GM19467 (cell line): ENCODE measurements at regions not wholly inside any gene's neighbourhood (a gene's known extent, or its start where the extent isn't known, plus 50 kb on each side); places are given as distances from the start of the nearest gene placed in this dataset.

ENCODE experiments used
- ATAC-seq: cut with Tn5 transposase; IDR thresholded peaks from one replicate; pipeline ENCODE4 v1.9.1; 2021; ENCODE audit warnings: mild to moderate bottlenecking, moderate library complexity; ENCODE audit not compliant: unreplicated experiment

GRCh38 chr12:92582893-92583292 lies 119.9 kb upstream of the PLEKHG7 start:
- no peak for ATAC-seq

- ATAC-seq = no peak
Observed at GRCh38 chr12:92582475-92582874, 120.3 kb upstream of the PLEKHG7 start.

- no peak for ATAC-seq
Observed at GRCh38 chr12:92581604-92582003, 121.2 kb upstream of the PLEKHG7 start.

GRCh38 chr12:92574911-92575570 lies 127.7 kb upstream of the PLEKHG7 start:
- ATAC-seq = no peak

GRCh38 chr12:92574051-92574783 lies 128.6 kb upstream of the PLEKHG7 start:
- ATAC-seq = no peak

GRCh38 chr12:92573104-92573503 lies 129.7 kb upstream of the PLEKHG7 start:
- no peak for ATAC-seq

GRCh38 chr12:92571844-92572543 lies 130.8 kb upstream of the PLEKHG7 start:
- ATAC-seq = no peak

GRCh38 chr12:92571169-92571568 lies 131.6 kb upstream of the PLEKHG7 start:
- no peak for ATAC-seq

- ATAC-seq = peak; percentile 75
Observed at GRCh38 chr12:92570056-92570753, 132.6 kb upstream of the PLEKHG7 start.

- no peak for ATAC-seq
Observed at GRCh38 chr12:92568691-92569090, 134.1 kb upstream of the PLEKHG7 start.

GRCh38 chr12:92566448-92567019 lies 136.3 kb upstream of the PLEKHG7 start:
- no peak for ATAC-seq

GRCh38 chr12:92563819-92564218 lies 139.0 kb upstream of the PLEKHG7 start:
- ATAC-seq = no peak

- ATAC-seq = no peak
Observed at GRCh38 chr12:92562063-92562734, 140.6 kb upstream of the PLEKHG7 start.

- no peak for ATAC-seq
Observed at GRCh38 chr12:92561543-92561899, 141.3 kb upstream of the PLEKHG7 start.

- no peak for ATAC-seq
Observed at GRCh38 chr12:92560713-92561542, 141.9 kb upstream of the PLEKHG7 start.

- ATAC-seq = no peak
Observed at GRCh38 chr12:92558806-92559205, 144.0 kb upstream of the PLEKHG7 start.

- no peak for ATAC-seq
Observed at GRCh38 chr12:92558215-92558773, 144.5 kb upstream of the PLEKHG7 start.

GRCh38 chr12:92557422-92557724 lies 145.4 kb upstream of the PLEKHG7 start:
- ATAC-seq = no peak

GRCh38 chr12:92556637-92557421 lies 146.0 kb upstream of the PLEKHG7 start:
- no peak for ATAC-seq
